ENCODE measurements at regions not wholly inside any gene's neighbourhood (a gene's known extent, or its start where the extent isn't known, plus 50 kb on each side); places are given as distances from the start of the nearest gene placed in this dataset.

GRCh38 chr10:2882628-2883027, 184.7 kb upstream of the PFKP start (continued):
- TF ChIP-seq IKZF3 (tag by site-specific recombination; IDR thresholded peaks at IDR 0.05) (peak; percentile 85), ZNF423 (tag by site-specific recombination; IDR thresholded peaks at IDR 0.05) (0 out of 2 replicates have a peak, but pooled peaks have one; percentile 13), ZBTB44 (tag by site-specific recombination; IDR thresholded peaks at IDR 0.05) (peak; percentile 90), GFI1B (tag by site-specific recombination; IDR thresholded peaks at IDR 0.05) (peak; percentile 92), WT1 (tag by site-specific recombination; IDR thresholded peaks at IDR 0.05) (peak; percentile 73), ZSCAN4 (tag by site-specific recombination; IDR thresholded peaks at IDR 0.05) (no peak), ZNF24 (tag by site-specific recombination; IDR thresholded peaks at IDR 0.05) (peak; percentile 61; the same call in 1 of the 2 replicates), ZNF670 (tag by site-specific recombination; IDR thresholded peaks at IDR 0.05; ENCODE audit: low read depth) (no peak), ZNF133 (tag by site-specific recombination; IDR thresholded peaks at IDR 0.05) (no peak), ZNF391 (tag by site-specific recombination; IDR thresholded peaks at IDR 0.05; ENCODE audit: borderline replicate concordance, low read depth) (0 out of 2 replicates have a peak, but pooled peaks have one; percentile 37), TCF7L2 (IDR thresholded peaks at IDR 0.05; ENCODE audit: borderline replicate concordance, low read depth, low read length) (0 out of 2 replicates have a peak, but pooled peaks have one; percentile 49), ZNF639 (tag by site-specific recombination; IDR thresholded peaks at IDR 0.05) (peak; percentile 70), ZFHX2 (tag by site-specific recombination; conservative IDR thresholded peaks at IDR 0.05) (no peak), ZNF211 (tag by site-specific recombination; IDR thresholded peaks at IDR 0.05; ENCODE audit: low read depth) (no peak), MYNN (tag by site-specific recombination; IDR thresholded peaks at IDR 0.05; ENCODE audit: borderline replicate concordance) (no peak), ZNF596 (tag by site-specific recombination; IDR thresholded peaks at IDR 0.05) (0 out of 2 replicates have a peak, but pooled peaks have one; percentile 28), ZEB2 (tag by site-specific recombination; IDR thresholded peaks at IDR 0.05) (peak; percentile 68), ZNF184 (tag by site-specific recombination; IDR thresholded peaks at IDR 0.05) (peak; percentile 71; the same call in 1 of the 2 replicates), MZF1 (tag by site-specific recombination; IDR thresholded peaks at IDR 0.05; ENCODE audit: borderline replicate concordance) (peak; percentile 68; the same call in 1 of the 2 replicates), HOXA7 (CRISPR knock-in tag; IDR thresholded peaks at IDR 0.05; ENCODE audit: borderline replicate concordance) (no peak), PRDM6 (tag by site-specific recombination; IDR thresholded peaks at IDR 0.05) (peak; percentile 92), ZNF660 (tag by site-specific recombination; IDR thresholded peaks at IDR 0.05) (no peak), ZSCAN23 (tag by site-specific recombination; IDR thresholded peaks at IDR 0.05) (no peak), KLF10 (tag by site-specific recombination; IDR thresholded peaks at IDR 0.05) (peak; percentile 71), OSR2 (tag by site-specific recombination; IDR thresholded peaks at IDR 0.05) (peak; percentile 75), ZIC2 (tag by site-specific recombination; IDR thresholded peaks at IDR 0.05) (peak; percentile 48), GLI2 (tag by site-specific recombination; IDR thresholded peaks at IDR 0.05; ENCODE audit: borderline replicate concordance, low read depth) (peak; percentile 90), TSHZ1 (tag by site-specific recombination; IDR thresholded peaks at IDR 0.05; ENCODE audit: borderline replicate concordance) (peak; percentile 79; the same call in 1 of the 2 replicates), ZNF10 (tag by site-specific recombination; IDR thresholded peaks at IDR 0.05) (0 out of 2 replicates have a peak, but pooled peaks have one; percentile 34), ZNF426 (tag by site-specific recombination; IDR thresholded peaks at IDR 0.05) (no peak), ZNF561 (tag by site-specific recombination; IDR thresholded peaks at IDR 0.05; ENCODE audit: borderline replicate concordance) (peak; percentile 44; the same call in 1 of the 2 replicates), MEIS1 (CRISPR knock-in tag; IDR thresholded peaks at IDR 0.05; ENCODE audit: borderline replicate concordance) (no peak), ZXDB (tag by site-specific recombination; IDR thresholded peaks at IDR 0.05) (no peak)
